ENCODE measurements at regions not wholly inside any gene's neighbourhood (a gene's known extent, or its start where the extent isn't known, plus 50 kb on each side); places are given as distances from the start of the nearest gene placed in this dataset.

GRCh38 chr3:150236316-150237082 lies 171.6 kb upstream of the TSC22D2 start:
- no peak for TF ChIP-seq POLR2AphosphoS5 (IDR thresholded peaks at IDR 0.05; ENCODE audit: low read depth, low read length)
- TF ChIP-seq TAF1 (IDR thresholded peaks at IDR 0.05; ENCODE audit: borderline replicate concordance, low read depth, low read length): no peak

All from GM12892 (cell line).